ENCODE measurements at regions not wholly inside any gene's neighbourhood (a gene's known extent, or its start where the extent isn't known, plus 50 kb on each side); places are given as distances from the start of the nearest gene placed in this dataset.

- no peak for TF ChIP-seq CTCF (IDR thresholded peaks at IDR 0.05; ENCODE audit: low read depth, low read length, poor library complexity, severe bottlenecking)
- no peak for TF ChIP-seq EZH2phosphoT487 (IDR thresholded peaks at IDR 0.05; ENCODE audit: borderline replicate concordance, low read length)
Observed at GRCh38 chr9:17856995-17857394, 278.1 kb downstream of the SH3GL2 start.

All from DOHH2 (cell line).